K562 (cell line): ENCODE measurements at regions not wholly inside any gene's neighbourhood (a gene's known extent, or its start where the extent isn't known, plus 50 kb on each side); places are given as distances from the start of the nearest gene placed in this dataset.

Experiments
- ATAC-seq: fragments of 200-7000 bp; cut with Tn5 transposase; 3 replicates; pipeline ENCODE4 v1.9.1; 2020; ENCODE audit warnings: moderate library complexity
- BruUV-seq: library from RNA; stranded (reverse); fragments of 400-500 nt; replicated peaks from 2 replicates; lab custom pipeline; 2021; lab: Mats Ljungman, UMichigan
- CTCF ChIA-PET: fragments of 300-600 bp; formaldehyde crosslinking; extraction: SDS; loops from one replicate; lab custom pipeline; 2021; ENCODE audit warnings: low intra/inter-chr PET ratio; lab: Yijun Ruan, JAX
- POLR2A ChIA-PET: fragments of 300-600, 350-650 bp; sonication (Branson Sonifier 250); formaldehyde crosslinking; extraction: SDS; loops from one replicate; lab custom pipeline; 2021; ENCODE audit warnings: antibody characterized with exemption, inconsistent platforms; lab: Yijun Ruan, JAX
- DNase-seq, 4 experiments: peaks; one replicate each; pipeline versions ENCODE4 v3.0.0 to v3.0.0-alpha.2; 2011 to 2018; ENCODE audit warnings: low spot score in 3 of 4, mixed read lengths in 3 of 4; ENCODE audit errors: extremely low read depth in 1 of 4
- FAIRE-seq: peaks from 2 replicates; lab custom pipeline; 2011; peaks lifted over from hg19 to GRCh38; lab: Jason Lieb, UNC
- H2AFZ ChIP-seq: 2 replicates; pipeline ENCODE4 v1.6.0; 2011; ENCODE audit warnings: low read depth, low read length, control low read depth, inconsistent platforms
- H3K27ac ChIP-seq: fragments of 200-600 bp; 3 replicates; pipeline ENCODE4 v1.8.0; 2011; ENCODE audit warnings: low read depth, mild to moderate bottlenecking, control low read depth, inconsistent platforms, low read length, moderate library complexity, mixed read lengths; ENCODE audit errors: extremely low read depth
- H3K27me3 ChIP-seq, 2 experiments: fragments of 300-600 bp in 1 of 2; 2 replicates in 1 of 2; 3 replicates in 1 of 2; pipeline versions ENCODE4 v1.6.0 to v1.8.0; 2011; ENCODE audit warnings: inconsistent platforms in 2 of 2, low read length in 2 of 2, mild to moderate bottlenecking in 1 of 2, mixed read lengths in 1 of 2, moderate library complexity in 1 of 2; ENCODE audit not compliant: control insufficient read depth in 2 of 2, insufficient read depth in 2 of 2
- H3K36me3 ChIP-seq: fragments of 300-600 bp; 3 replicates; pipeline ENCODE4 v1.8.0; 2011; ENCODE audit warnings: mild to moderate bottlenecking, low read length, inconsistent platforms; ENCODE audit not compliant: control insufficient read depth, insufficient read depth
- H3K4me1 ChIP-seq, 2 experiments: fragments of 200-600 bp in 1 of 2; replicated peaks in 1 of 2; 2 replicates in 1 of 2; 3 replicates in 1 of 2; pipeline versions ENCODE4 v1.5.1 to v1.8.0; 2011; ENCODE audit warnings: inconsistent platforms in 2 of 2, low read length in 2 of 2, mild to moderate bottlenecking in 1 of 2, mixed read lengths in 1 of 2, moderate library complexity in 1 of 2; ENCODE audit not compliant: control insufficient read depth in 2 of 2, insufficient read depth in 2 of 2
- H3K4me2 ChIP-seq: 2 replicates; pipeline ENCODE4 v1.6.1; 2011; ENCODE audit warnings: low read length, control low read depth, inconsistent platforms, mixed read lengths; ENCODE audit not compliant: insufficient read depth
- H3K4me3 ChIP-seq: fragments of 200-600 bp; sonication (generic), shearing (Covaris generic); 2 replicates; pipeline ENCODE4 v1.5.1; 2016; ENCODE audit warnings: control low read depth, inconsistent platforms
- H3K79me2 ChIP-seq: fragments of 200-600 bp; 3 replicates; pipeline ENCODE4 v1.8.0; 2011; ENCODE audit warnings: low read length, inconsistent platforms; ENCODE audit not compliant: control insufficient read depth, insufficient read depth
- H3K9ac ChIP-seq, 2 experiments: 2 replicates each; pipeline versions ENCODE4 v1.6.0 to v1.6.1; 2011; ENCODE audit warnings: low read depth in 2 of 2, low read length in 2 of 2, control low read depth in 1 of 2, inconsistent platforms in 1 of 2, mild to moderate bottlenecking in 1 of 2, mixed read lengths in 1 of 2; ENCODE audit not compliant: insufficient read depth in 1 of 2
- H3K9me1 ChIP-seq: one replicate; pipeline ENCODE4 v1.6.0; 2011; ENCODE audit warnings: inconsistent platforms, mild to moderate bottlenecking, low read length, moderate library complexity; ENCODE audit not compliant: control insufficient read depth, insufficient read depth
- H3K9me3 ChIP-seq: replicated peaks from 2 replicates; pipeline ENCODE4 v1.5.1; 2011; ENCODE audit warnings: low read depth, low read length, inconsistent platforms; ENCODE audit not compliant: control insufficient read depth, insufficient read depth
- H4K20me1 ChIP-seq: replicated peaks from 2 replicates; pipeline ENCODE4 v1.6.1; 2011; ENCODE audit warnings: low read length, inconsistent platforms, mixed read lengths; ENCODE audit not compliant: control insufficient read depth, insufficient read depth
- CEBPG ChIP-seq, 3 experiments: fragments of 200-800 bp in 1 of 3; sonication (Bioruptor generic) in 1 of 3; sonication (generic) in 1 of 3; formaldehyde crosslinking in 1 of 3; IDR thresholded peaks in 2 of 3; conservative IDR thresholded peaks in 1 of 3; 2 replicates each; pipeline versions ENCODE4 v1.6.1 to v1.8.0; 2016 to 2022; ENCODE audit warnings: missing compliant biosample characterization in 2 of 3, missing genetic modification characterization in 2 of 3, mild to moderate bottlenecking in 1 of 3, missing genetic modification reagents in 1 of 3
- KLF10 ChIP-seq: fragments of 250-450 bp; sonication (Bioruptor Pico); IDR thresholded peaks from 2 replicates; pipeline ENCODE4 v1.6.1; 2021; ENCODE audit warnings: matching md5 sums
- XRCC5 ChIP-seq: fragments of 200-400 bp; formaldehyde crosslinking; IDR thresholded peaks from 2 replicates; pipeline ENCODE4 v1.6.1; 2017; ENCODE audit warnings: low read depth, mild to moderate bottlenecking, low read length
- ZNF263 ChIP-seq: sonication (generic); formaldehyde crosslinking; IDR thresholded peaks from 2 replicates; pipeline ENCODE4 v1.8.0; 2022; ENCODE audit warnings: mild to moderate bottlenecking, missing genetic modification reagents, borderline replicate concordance
- ZNF311 ChIP-seq: fragments of 250-450 bp; sonication (Bioruptor Pico); IDR thresholded peaks from 2 replicates; pipeline ENCODE4 v1.4.0; 2020; ENCODE audit warnings: mild to moderate bottlenecking, moderate library complexity
- WGBS: fragments of 100-300 bp; shearing (Covaris generic); methylation state at CpG from one replicate; pipeline ENCODE4 v1.1.6; 2016; ENCODE audit warnings: low coverage, mixed read lengths; ENCODE audit not compliant: insufficient coverage; ENCODE audit errors: missing lambda C conversion rate; 5-methylcytosine and 5-hydroxymethylcytosine counted together
- in situ Hi-C: fragments of 300-500 bp; cut with MboI; formaldehyde crosslinking; loops from 4 replicates; pipeline ENCODE4 v1.15.0; 2018; ENCODE audit warnings: inconsistent platforms, mixed read lengths
- intact Hi-C: fragments of 100-400 bp; cut with micrococcal nuclease; formaldehyde crosslinking; loops from 2 replicates; pipeline ENCODE4 v1.14.2; 2022
- TF ChIP-seq, protein P1 (sequence below): fragments of 250-450 bp; sonication (Bioruptor Pico); IDR thresholded peaks from 2 replicates; pipeline ENCODE4 v1.9.0; 2021; ENCODE audit warnings: mild to moderate bottlenecking, inconsistent platforms

DNA sequence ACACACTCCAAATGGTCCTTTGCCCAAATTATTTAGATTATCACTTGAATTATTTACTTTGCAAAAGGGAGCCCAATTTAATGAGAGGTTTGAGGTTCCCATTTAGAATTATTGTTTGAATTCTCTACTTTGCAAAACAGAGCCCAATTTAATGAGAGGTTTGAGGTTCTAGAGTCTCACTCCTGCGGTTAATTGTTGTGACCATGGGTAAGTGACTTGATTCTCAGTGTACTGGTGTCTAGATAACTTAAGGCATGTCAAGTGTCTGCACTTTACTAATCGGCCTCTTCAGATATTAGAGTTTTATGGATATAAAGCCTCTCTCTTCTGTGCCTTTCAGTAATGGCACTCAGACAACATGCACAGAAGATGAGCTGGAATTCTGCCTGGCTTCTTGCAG lies 67.5 kb downstream of the YIPF5 start:
- H3K27me3 ChIP-seq = no peaks in the 10 kb centered on the region
- no peaks in the 10 kb centered on the region for H3K36me3 ChIP-seq
- no peaks in the 10 kb centered on the region for H3K4me1 ChIP-seq
- no peaks in the 10 kb centered on the region for H3K9me3 ChIP-seq
- H3K9me1 ChIP-seq = no peaks in the 10 kb centered on the region
- H3K9ac ChIP-seq = no peak overlapping the region
- H2AFZ ChIP-seq = no peak overlapping the region
- intact Hi-C loops = no loop called here
- H4K20me1 ChIP-seq = no peaks in the 10 kb centered on the region
- DNase-seq (no peak), FAIRE-seq (no peak), ATAC-seq (no peak)
- ChIA-PET CTCF (no interaction called here), POLR2A (no interaction called here)
- H3K4me2 ChIP-seq = no peak overlapping the region
- H3K4me3 ChIP-seq = no peak overlapping the region
- H3K27ac ChIP-seq = no peak overlapping the region
- in situ Hi-C loops = no loop called here
- no peaks in the 10 kb centered on the region for H3K79me2 ChIP-seq
- 0% methylated on average over 2 of the region's 2 CpGs for WGBS
- no TSS peak for BruUV-seq
- no peak for TF ChIP-seq ZNF263
- TF ChIP-seq, protein P1, sequence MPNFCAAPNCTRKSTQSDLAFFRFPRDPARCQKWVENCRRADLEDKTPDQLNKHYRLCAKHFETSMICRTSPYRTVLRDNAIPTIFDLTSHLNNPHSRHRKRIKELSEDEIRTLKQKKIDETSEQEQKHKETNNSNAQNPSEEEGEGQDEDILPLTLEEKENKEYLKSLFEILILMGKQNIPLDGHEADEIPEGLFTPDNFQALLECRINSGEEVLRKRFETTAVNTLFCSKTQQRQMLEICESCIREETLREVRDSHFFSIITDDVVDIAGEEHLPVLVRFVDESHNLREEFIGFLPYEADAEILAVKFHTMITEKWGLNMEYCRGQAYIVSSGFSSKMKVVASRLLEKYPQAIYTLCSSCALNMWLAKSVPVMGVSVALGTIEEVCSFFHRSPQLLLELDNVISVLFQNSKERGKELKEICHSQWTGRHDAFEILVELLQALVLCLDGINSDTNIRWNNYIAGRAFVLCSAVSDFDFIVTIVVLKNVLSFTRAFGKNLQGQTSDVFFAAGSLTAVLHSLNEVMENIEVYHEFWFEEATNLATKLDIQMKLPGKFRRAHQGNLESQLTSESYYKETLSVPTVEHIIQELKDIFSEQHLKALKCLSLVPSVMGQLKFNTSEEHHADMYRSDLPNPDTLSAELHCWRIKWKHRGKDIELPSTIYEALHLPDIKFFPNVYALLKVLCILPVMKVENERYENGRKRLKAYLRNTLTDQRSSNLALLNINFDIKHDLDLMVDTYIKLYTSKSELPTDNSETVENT (CRISPR knock-in tag) = no peak
- no peak for TF ChIP-seq XRCC5
- TF ChIP-seq CEBPG (CRISPR knock-in tag; IDR thresholded peaks at IDR 0.05) = no peak
- TF ChIP-seq CEBPG (tag; conservative IDR thresholded peaks at IDR 0.05 in 1 of 2, IDR thresholded peaks at IDR 0.05 in 1 of 2) = no peak
- no peak for TF ChIP-seq ZNF311 (CRISPR knock-in tag)
- no peak for TF ChIP-seq KLF10 (CRISPR knock-in tag)
